ENCODE measurements at regions not wholly inside any gene's neighbourhood (a gene's known extent, or its start where the extent isn't known, plus 50 kb on each side); places are given as distances from the start of the nearest gene placed in this dataset.
A peak's percentile ranks its signal among the peaks of the same experiment; 100 is the strongest.

DNA sequence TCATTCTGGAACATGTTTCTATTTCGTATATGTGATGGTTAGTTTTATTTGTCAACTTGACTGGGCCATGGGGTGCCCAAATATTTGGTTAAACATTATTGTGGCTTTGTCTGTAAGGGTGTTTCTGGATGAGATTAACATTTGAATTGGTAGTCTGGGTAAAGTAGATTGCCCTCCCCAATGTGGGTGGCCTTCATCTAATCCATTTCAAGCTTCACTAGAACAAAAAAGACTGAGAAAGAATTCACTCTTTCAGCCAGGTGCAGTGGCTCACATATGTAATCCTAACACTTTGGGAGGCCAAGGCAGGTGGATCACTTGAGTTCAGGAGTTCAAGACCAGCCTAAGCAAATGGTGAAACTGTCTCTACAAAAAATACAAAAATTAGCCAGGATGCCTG, 55.7 kb upstream of the TANC1 start:
- Histone ChIP-seq H3K9me3 (ENCODE audit: control insufficient read depth in 4 of 4, insufficient read depth in 3 of 4, low read length in 3 of 4) (no peaks in the 10 kb centered on the region), H3K36me3 (ENCODE audit: control insufficient read depth in 4 of 4, insufficient read depth in 4 of 4, low read length in 4 of 4) (no peaks in the 10 kb centered on the region), H3K9ac (ENCODE audit: insufficient read depth in 1 of 2, low read length in 2 of 2) (no peak overlapping the region), H3K4me1 (ENCODE audit: control insufficient read depth in 5 of 5, insufficient read depth in 5 of 5, low read length in 5 of 5) (peaks cover 0 to 17% (median 0%) of the 10 kb centered on the region in 5 donors), H3K27me3 (ENCODE audit: control insufficient read depth in 3 of 3, insufficient read depth in 3 of 3, low read length in 2 of 3) (no peaks in the 10 kb centered on the region), H3K27ac (ENCODE audit: low read depth in 1 of 2, low read length in 1 of 2) (no peak overlapping the region), H3K4me3 (no peak overlapping the region)
- no peak for TF ChIP-seq CTCF (IDR thresholded peaks at IDR 0.05; ENCODE audit: control extremely low read depth, extremely low read depth)
- DNase-seq (no peak), ATAC-seq (ENCODE audit: insufficient read depth, low FRiP score) (no peak)
- WGBS, 2 donors, result 83 to 93% methylated on average over 1 of the region's 1 CpG

- ATAC-seq (ENCODE audit: insufficient read depth, low FRiP score) (no peak), DNase-seq (no peak)
- H3K27ac ChIP-seq (ENCODE audit: low read depth in 1 of 2, low read length in 1 of 2), result no peak overlapping the region
- no peaks in the 10 kb centered on the region for H3K27me3 ChIP-seq (ENCODE audit: control insufficient read depth in 3 of 3, insufficient read depth in 3 of 3, low read length in 2 of 3)
- H3K9me3 ChIP-seq (ENCODE audit: control insufficient read depth in 4 of 4, insufficient read depth in 3 of 4, low read length in 3 of 4), result no peaks in the 10 kb centered on the region
- H3K4me1 ChIP-seq (ENCODE audit: control insufficient read depth in 5 of 5, insufficient read depth in 5 of 5, low read length in 5 of 5), result peaks cover 0 to 17% (median 0%) of the 10 kb centered on the region in 5 donors
- no peak overlapping the region for H3K4me3 ChIP-seq
- TF ChIP-seq CTCF (IDR thresholded peaks at IDR 0.05; ENCODE audit: control extremely low read depth, extremely low read depth), result no peak
- H3K9ac ChIP-seq (ENCODE audit: insufficient read depth in 1 of 2, low read length in 2 of 2), result no peak overlapping the region
- no peaks in the 10 kb centered on the region for H3K36me3 ChIP-seq (ENCODE audit: control insufficient read depth in 4 of 4, insufficient read depth in 4 of 4, low read length in 4 of 4)
Measured at GRCh38 chr2:158914066-158914465, 54.4 kb upstream of the TANC1 start.

DNA sequence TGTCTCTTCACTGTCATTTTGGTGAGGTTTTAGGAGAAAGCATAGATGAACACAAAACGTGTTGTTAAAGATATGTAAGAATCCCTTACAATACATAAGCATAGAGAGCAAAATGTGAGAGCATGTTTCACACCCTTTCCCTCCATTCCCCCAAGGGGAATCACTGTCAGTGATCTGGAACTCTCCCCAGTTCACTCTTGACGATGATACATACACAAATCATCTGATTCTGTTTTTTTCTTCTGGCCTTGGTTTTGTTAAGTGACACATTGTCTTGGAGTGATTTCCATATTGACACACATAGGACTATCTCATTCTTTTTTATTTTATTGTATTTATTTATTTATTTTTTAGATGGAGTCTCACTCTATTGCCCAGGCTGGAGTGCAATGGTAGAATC, 53.7 kb upstream of the TANC1 start:
- H3K9me3 ChIP-seq (ENCODE audit: control insufficient read depth in 4 of 4, insufficient read depth in 3 of 4, low read length in 3 of 4), result no peaks in the 10 kb centered on the region
- no peak overlapping the region for H3K27ac ChIP-seq (ENCODE audit: low read depth in 1 of 2, low read length in 1 of 2)
- H3K4me1 ChIP-seq (ENCODE audit: control insufficient read depth in 5 of 5, insufficient read depth in 5 of 5, low read length in 5 of 5), result peaks cover 0 to 17% (median 0%) of the 10 kb centered on the region in 5 donors
- DNase-seq (no peak), ATAC-seq (ENCODE audit: insufficient read depth, low FRiP score) (no peak)
- no peak overlapping the region for H3K4me3 ChIP-seq
- no peaks in the 10 kb centered on the region for H3K27me3 ChIP-seq (ENCODE audit: control insufficient read depth in 3 of 3, insufficient read depth in 3 of 3, low read length in 2 of 3)
- no peaks in the 10 kb centered on the region for H3K36me3 ChIP-seq (ENCODE audit: control insufficient read depth in 4 of 4, insufficient read depth in 4 of 4, low read length in 4 of 4)
- H3K9ac ChIP-seq (ENCODE audit: insufficient read depth in 1 of 2, low read length in 2 of 2), result no peak overlapping the region
- TF ChIP-seq CTCF (IDR thresholded peaks at IDR 0.05; ENCODE audit: control extremely low read depth, extremely low read depth), result no peak
- 87 to 89% methylated on average over 2 of the region's 2 CpGs for WGBS, 2 donors

GRCh38 chr2:158917121-158917520, 51.3 kb upstream of the TANC1 start:
- no peak for TF ChIP-seq CTCF (IDR thresholded peaks at IDR 0.05; ENCODE audit: control extremely low read depth, extremely low read depth)
- no peaks in the 10 kb centered on the region for H3K27me3 ChIP-seq (ENCODE audit: control insufficient read depth in 3 of 3, insufficient read depth in 3 of 3, low read length in 2 of 3)
- no peak overlapping the region for H3K4me3 ChIP-seq
- ATAC-seq (ENCODE audit: insufficient read depth, low FRiP score) (no peak), DNase-seq (peak; percentile 58 to 95 (median 91))
- H3K9me3 ChIP-seq (ENCODE audit: control insufficient read depth in 4 of 4, insufficient read depth in 3 of 4, low read length in 3 of 4), result no peaks in the 10 kb centered on the region
- H3K36me3 ChIP-seq (ENCODE audit: control insufficient read depth in 4 of 4, insufficient read depth in 4 of 4, low read length in 4 of 4), result no peaks in the 10 kb centered on the region
- no peak overlapping the region for H3K9ac ChIP-seq (ENCODE audit: insufficient read depth in 1 of 2, low read length in 2 of 2)
- 75 to 83% methylated on average over 2 of the region's 2 CpGs for WGBS, 2 donors
- H3K4me1 ChIP-seq (ENCODE audit: control insufficient read depth in 5 of 5, insufficient read depth in 5 of 5, low read length in 5 of 5), result peaks cover 0 to 17% (median 2%) of the 10 kb centered on the region in 5 donors
- H3K27ac ChIP-seq (ENCODE audit: low read depth in 1 of 2, low read length in 1 of 2), result no peak overlapping the region

Data from lung (tissue), 11 donors.